Tibial nerve (tissue), 4 donors: ENCODE measurements at regions not wholly inside any gene's neighbourhood (a gene's known extent, or its start where the extent isn't known, plus 50 kb on each side); places are given as distances from the start of the nearest gene placed in this dataset. TPM values are rescaled to one million over a fixed set of nuclear protein-coding genes. Genes with fewer than 3 reads are reported as not detected.
"Not testable (repeated sequence)": the region's sequence is repeated elsewhere in the genome, so short reads cannot be mapped to it uniquely, and the experiment has no call there.

Experiments
- DNase-seq, 2 donors: peaks; one replicate each; pipeline ENCODE4 v3.0.0-alpha.2; 2019; ENCODE audit warnings: low spot score in 2 of 2
- H3K27ac ChIP-seq, 4 donors: fragments of 200-600 bp; sonication (generic) in 3 of 4; one replicate each; pipeline ENCODE4 v1.5.1; 2017 to 2019; ENCODE audit warnings: mild to moderate bottlenecking in 1 of 4
- H3K27me3 ChIP-seq, 2 donors: fragments of 200-600 bp; sonication (generic) in 1 of 2; one replicate each; pipeline versions ENCODE4 v1.5.1 to v1.6.0; 2017 to 2019
- H3K36me3 ChIP-seq, 3 donors: fragments of 200-600 bp; sonication (generic); one replicate each; pipeline ENCODE4 v1.5.1; 2018 to 2019
- H3K4me1 ChIP-seq, 4 donors: fragments of 200-600 bp; sonication (generic) in 3 of 4; one replicate each; pipeline ENCODE4 v1.5.1; 2017 to 2019
- H3K4me3 ChIP-seq, 4 donors: fragments of 200-600 bp; sonication (generic) in 3 of 4; one replicate each; pipeline ENCODE4 v1.5.1; 2017 to 2019; ENCODE audit warnings: mild to moderate bottlenecking in 1 of 4, moderate library complexity in 1 of 4
- H3K9me3 ChIP-seq, 4 donors: fragments of 200-600 bp; sonication (generic) in 3 of 4; one replicate each; pipeline ENCODE4 v1.5.1; 2017 to 2019
- EP300 ChIP-seq, 2 donors: sonication (generic); formaldehyde crosslinking; IDR thresholded peaks; one replicate each; pipeline ENCODE4 v1.6.1; 2017; ENCODE audit warnings: antibody characterized with exemption in 2 of 2, mild to moderate bottlenecking in 1 of 2
- POLR2A ChIP-seq, 2 donors: fragments of 450-650 bp; IDR thresholded peaks; one replicate each; pipeline ENCODE4 v1.6.1; 2017; ENCODE audit warnings: antibody characterized with exemption in 2 of 2, mild to moderate bottlenecking in 2 of 2, moderate library complexity in 2 of 2
- WGBS, 2 donors: methylation state at CpG; one replicate each; pipeline ENCODE4 v1.1.5; 2018; 5-methylcytosine and 5-hydroxymethylcytosine counted together
- small RNA-seq: library from RNA; depleted of rRNA; stranded (forward); fragments of <200 nt; gene quantifications from one replicate; pipeline ENCODE3, GENCODE V24; 2016
- TF ChIP-seq, protein P1 (sequence below), 5 experiments: fragments of 200-600 bp in 3 of 5; fragments of 450-650 bp in 2 of 5; sonication (generic) in 3 of 5; IDR thresholded peaks; one replicate each; pipeline ENCODE4 v1.5.1; 2016 to 2019; ENCODE audit warnings: antibody characterized with exemption in 5 of 5, mild to moderate bottlenecking in 3 of 5, moderate library complexity in 2 of 5

DNA sequence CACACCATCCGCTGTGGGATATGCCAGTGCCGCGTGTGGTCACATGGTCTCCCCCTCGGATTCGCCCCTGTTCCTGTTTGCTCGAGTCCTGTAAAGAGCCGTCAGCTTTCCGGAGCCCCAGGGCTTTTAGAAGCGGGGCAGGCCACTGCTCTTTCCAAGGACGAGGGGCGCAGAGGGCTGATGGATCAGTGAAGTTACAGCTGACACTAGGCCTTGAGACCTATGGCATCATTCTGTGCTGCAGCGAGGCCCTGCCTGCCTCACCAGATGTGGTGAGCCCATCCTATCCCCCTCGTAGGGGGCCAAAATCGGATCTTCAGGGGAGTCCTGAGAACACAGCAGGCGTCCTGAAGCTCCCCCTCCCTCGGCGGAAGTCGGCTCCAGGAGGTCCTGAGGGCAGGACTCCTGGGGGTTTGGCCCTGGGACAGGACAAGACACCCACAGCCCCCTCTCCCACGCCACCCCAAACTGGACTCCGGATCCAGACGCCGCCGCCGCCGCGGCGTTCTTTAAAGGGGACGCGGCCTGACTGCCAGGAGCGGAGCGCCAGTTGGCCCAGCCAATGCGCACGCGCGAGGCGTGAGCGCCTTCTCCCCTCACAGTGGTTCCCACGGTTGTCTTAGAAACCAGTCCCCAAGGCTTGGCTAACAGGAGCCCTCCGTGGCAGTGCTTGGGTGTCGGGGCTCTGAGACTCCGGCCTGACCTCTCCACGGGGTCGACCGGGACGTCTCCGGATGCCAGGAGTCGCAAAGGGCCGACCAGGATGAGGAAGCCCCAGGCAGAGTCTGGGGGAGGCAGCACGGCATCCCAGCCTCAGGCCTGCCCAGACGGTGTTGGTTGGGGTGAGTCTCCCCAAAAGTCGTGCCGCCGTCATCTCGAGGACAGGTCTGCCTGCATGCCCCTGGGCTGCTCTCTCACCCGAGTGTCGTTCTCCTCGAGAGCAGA is 371.7 kb downstream of the ZNF716 start:
- Histone ChIP-seq H3K4me1 (no peaks in the 10 kb centered on the region), H3K27me3 (no peaks in the 10 kb centered on the region), H3K4me3 (no peak overlapping the region), H3K9me3 (peaks cover 0 to 53% (median 0%) of the 10 kb centered on the region in 4 donors), H3K36me3 (no peaks in the 10 kb centered on the region), H3K27ac (no peak overlapping the region)
- DNase-seq: no peak
- TF ChIP-seq, protein P1, sequence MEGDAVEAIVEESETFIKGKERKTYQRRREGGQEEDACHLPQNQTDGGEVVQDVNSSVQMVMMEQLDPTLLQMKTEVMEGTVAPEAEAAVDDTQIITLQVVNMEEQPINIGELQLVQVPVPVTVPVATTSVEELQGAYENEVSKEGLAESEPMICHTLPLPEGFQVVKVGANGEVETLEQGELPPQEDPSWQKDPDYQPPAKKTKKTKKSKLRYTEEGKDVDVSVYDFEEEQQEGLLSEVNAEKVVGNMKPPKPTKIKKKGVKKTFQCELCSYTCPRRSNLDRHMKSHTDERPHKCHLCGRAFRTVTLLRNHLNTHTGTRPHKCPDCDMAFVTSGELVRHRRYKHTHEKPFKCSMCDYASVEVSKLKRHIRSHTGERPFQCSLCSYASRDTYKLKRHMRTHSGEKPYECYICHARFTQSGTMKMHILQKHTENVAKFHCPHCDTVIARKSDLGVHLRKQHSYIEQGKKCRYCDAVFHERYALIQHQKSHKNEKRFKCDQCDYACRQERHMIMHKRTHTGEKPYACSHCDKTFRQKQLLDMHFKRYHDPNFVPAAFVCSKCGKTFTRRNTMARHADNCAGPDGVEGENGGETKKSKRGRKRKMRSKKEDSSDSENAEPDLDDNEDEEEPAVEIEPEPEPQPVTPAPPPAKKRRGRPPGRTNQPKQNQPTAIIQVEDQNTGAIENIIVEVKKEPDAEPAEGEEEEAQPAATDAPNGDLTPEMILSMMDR (IDR thresholded peaks at IDR 0.05): no peak
- TF ChIP-seq EP300 (IDR thresholded peaks at IDR 0.05) (no peak), POLR2A (IDR thresholded peaks at IDR 0.05) (no peak)
- WGBS, 2 donors: 88% methylated on average over 22 to 52 of the region's 57 CpGs

DNA sequence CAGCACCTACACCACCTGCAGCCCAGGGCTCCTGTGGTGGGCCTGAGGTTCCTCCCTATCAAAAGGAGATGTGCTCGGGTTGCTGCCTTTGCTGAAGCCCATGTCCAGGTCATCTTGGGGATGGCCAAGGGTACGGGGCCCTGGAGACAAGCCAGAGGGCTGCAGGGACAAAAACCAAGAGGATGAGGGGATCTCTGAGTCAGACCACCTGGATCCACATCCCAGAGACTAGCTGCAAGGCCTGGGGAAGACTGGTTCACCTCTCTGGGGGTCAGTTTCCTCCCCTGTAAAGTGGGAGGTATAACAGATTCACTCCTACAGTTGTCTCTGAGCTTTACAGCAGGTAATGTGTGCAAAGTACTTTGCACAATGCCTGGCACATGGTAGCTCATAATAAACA is 376.6 kb downstream of the ZNF716 start:
- WGBS, 2 donors: 37 to 52% methylated on average over 2 of the region's 2 CpGs
- H3K4me3 ChIP-seq, DNase-seq, H3K27me3 ChIP-seq, H3K27ac ChIP-seq, H3K4me1 ChIP-seq, H3K36me3 ChIP-seq: not testable (repeated sequence)
- peaks cover 0 to 21% (median 0%) of the 10 kb centered on the region in 4 donors for H3K9me3 ChIP-seq

DNA sequence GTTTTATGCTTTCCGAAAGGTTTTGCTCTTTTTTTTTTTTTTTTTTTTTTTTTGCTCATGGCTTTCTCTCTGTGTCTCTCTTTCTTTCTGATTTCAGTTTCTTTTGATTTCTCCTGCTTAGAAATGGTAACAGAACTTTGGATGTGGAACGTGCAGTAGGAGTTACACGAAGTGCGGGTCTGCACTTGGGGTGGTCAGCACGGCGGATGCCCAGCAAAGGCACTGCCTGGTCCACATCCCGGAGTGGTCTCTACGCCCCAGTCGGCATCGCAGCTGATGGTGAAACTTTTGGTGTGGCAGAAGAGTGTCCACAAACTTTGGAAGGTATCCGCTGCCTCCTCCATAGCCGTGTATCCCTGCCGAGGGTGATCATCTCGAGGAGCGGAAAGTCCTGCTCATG is 385.2 kb downstream of the ZNF716 start:
- not testable (repeated sequence) for DNase-seq, H3K27ac ChIP-seq, H3K4me3 ChIP-seq, H3K9me3 ChIP-seq, H3K4me1 ChIP-seq, H3K27me3 ChIP-seq, H3K36me3 ChIP-seq
- 91 to 95% methylated on average over 9 of the region's 15 CpGs for WGBS, 2 donors

DNA sequence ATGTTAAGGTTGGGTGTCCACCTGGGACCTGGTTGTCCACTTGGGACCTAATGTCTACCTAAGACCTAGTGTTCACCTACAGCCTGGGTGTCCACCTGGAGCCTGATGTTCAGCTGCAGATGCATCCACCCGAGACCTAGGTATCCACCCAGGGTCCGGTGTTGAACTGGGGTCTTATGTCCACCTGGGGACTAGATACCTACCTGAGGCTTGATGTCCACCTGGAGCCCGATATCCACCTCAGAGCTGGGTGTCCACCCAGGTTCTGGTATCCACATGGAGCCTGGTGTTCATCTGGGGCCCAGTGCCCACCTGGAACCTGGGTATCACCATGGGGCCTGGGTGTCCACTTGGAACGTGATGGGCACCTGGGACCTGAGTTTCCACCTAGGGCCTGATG is 389.2 kb downstream of the ZNF716 start:
- not testable (repeated sequence) for H3K4me3 ChIP-seq, H3K9me3 ChIP-seq, DNase-seq, H3K27me3 ChIP-seq, H3K4me1 ChIP-seq, H3K27ac ChIP-seq, H3K36me3 ChIP-seq
- 61 to 87% methylated on average over 2 to 3 of the region's 4 CpGs for WGBS, 2 donors

DNA sequence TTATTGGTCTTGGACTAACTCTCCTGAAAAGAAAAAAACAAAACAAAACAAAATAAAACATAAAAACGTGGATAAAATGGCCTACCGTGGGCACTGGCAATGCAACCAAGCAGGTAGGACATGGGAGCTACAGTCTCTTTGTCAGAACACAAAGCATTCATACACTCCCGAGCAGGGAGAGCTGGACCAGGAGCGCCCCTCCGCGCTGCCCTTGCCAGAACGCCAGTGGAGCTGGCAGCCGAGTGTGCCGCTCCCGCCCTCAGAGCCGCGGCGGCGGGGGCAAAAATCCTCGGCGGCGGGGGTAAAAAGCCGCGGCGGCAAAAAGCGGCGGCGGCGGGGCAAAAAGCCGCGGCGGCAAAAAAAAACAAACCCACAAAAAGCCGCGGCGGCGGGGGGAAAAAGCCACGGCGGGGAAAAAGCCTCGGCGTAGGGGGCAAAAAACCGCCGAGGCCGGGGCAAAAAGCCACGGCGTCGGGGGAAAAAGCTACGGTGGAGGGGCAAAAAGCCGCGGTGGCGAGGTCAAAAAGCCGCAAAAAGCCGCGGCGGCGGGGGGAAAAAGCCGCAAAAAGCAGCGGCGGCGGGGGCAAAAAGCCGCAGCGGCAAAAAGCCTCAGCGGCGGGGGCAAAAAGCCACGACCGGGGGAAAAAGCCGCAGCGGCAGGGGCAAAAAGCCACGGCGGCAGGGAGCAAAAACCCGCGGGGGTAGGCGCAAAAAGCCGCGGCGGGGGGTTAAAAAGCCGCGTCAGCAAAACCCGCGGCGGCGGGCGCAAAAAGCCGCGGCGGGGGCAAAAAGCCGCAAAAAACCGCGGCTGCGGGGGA is 418.1 kb downstream of the ZNF716 start:
- no peak for TF ChIP-seq EP300 (IDR thresholded peaks at IDR 0.05)
- H3K9me3 ChIP-seq: peaks cover 0 to 11% (median 0%) of the 10 kb centered on the region in 4 donors
- H3K27ac ChIP-seq: no peak overlapping the region
- WGBS, 2 donors: 14 to 27% methylated on average over 84 of the region's 84 CpGs
- peaks cover 0 to 19% of the 10 kb centered on the region in 2 donors for H3K27me3 ChIP-seq
- no peak for DNase-seq
- H3K4me3 ChIP-seq: peak overlapping the region in 3 of 4 donors; percentile 2 to 48 (median 23)
- peaks cover 0 to 15% (median 0%) of the 10 kb centered on the region in 4 donors for H3K4me1 ChIP-seq
- H3K36me3 ChIP-seq: no peaks in the 10 kb centered on the region

DNA sequence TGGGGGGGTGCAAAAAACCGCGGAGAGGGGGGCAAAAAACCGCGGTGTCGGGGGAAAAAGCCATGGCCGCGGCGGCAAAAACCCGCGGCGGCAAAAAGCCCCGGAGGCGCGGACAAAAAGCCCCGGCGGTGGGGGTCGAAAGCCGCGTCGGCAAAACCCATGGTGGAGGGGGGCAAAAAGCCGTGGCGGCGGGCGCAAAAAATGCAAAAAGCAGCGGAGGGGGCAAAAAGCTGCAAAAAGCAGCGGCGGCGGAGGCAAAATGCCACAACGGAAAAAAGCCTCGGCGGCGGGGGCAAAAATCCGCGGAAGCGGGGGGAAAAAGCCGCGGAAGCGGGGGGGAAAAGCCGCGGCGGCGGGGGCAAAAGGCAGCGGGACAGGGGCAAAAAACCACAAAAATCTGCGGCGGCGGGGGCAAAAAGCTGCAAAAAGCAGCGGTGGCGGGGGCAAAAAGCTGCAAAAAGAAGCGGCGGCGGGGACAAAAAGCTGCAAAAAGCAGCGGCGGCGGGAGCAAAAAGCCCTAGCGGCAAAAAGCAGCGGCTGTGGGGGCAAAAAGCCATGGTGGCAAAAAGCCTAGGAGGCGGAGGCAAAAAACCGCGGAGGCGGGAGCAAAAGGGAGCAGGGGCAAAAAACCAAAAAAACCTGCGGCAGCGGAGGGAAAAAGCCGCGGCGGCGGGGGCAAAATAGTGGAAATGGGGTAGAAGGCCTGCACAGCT is 418.9 kb downstream of the ZNF716 start:
- Histone ChIP-seq H3K27me3 (peaks cover 0 to 19% of the 10 kb centered on the region in 2 donors), H3K27ac (no peak overlapping the region), H3K9me3 (peaks cover 0 to 11% (median 0%) of the 10 kb centered on the region in 4 donors), H3K4me1 (peaks cover 0 to 15% (median 0%) of the 10 kb centered on the region in 4 donors), H3K36me3 (no peaks in the 10 kb centered on the region), H3K4me3 (peak overlapping the region in 3 of 4 donors; percentile 2 to 48 (median 23))
- WGBS, 2 donors: 15 to 33% methylated on average over 66 of the region's 66 CpGs
- no peak for DNase-seq
- TF ChIP-seq, protein P1 (IDR thresholded peaks at IDR 0.05): no peak
- TF ChIP-seq POLR2A (IDR thresholded peaks at IDR 0.05) (no peak), EP300 (IDR thresholded peaks at IDR 0.05) (no peak)

Small RNA genes lying in the stretch of these regions (small RNA-seq; reads per million reads assigned to genes)
- gene AC023141.11 (not detected), gene AC023141.12 (not detected), gene AC023141.8 (not detected)
